ENCODE measurements at regions not wholly inside any gene's neighbourhood (a gene's known extent, or its start where the extent isn't known, plus 50 kb on each side); places are given as distances from the start of the nearest gene placed in this dataset.

GRCh38 chr6:50978380-50979170 lies 159.9 kb downstream of the TFAP2B start:
- no peaks in the 10 kb centered on the region for H3K9me3 ChIP-seq (replicated peaks)
- H3K27me3 ChIP-seq (ENCODE audit: low read depth), result no peaks in the 10 kb centered on the region
- H3K4me3 ChIP-seq, result no peak overlapping the region
- H3K36me3 ChIP-seq, result no peaks in the 10 kb centered on the region
- TF ChIP-seq CTCF (IDR thresholded peaks at IDR 0.05; ENCODE audit: borderline replicate concordance), result no peak
- intact Hi-C loops (cut with micrococcal nuclease), result no loop called here
- no peak overlapping the region for H3K27ac ChIP-seq (replicated peaks)
- DNase-seq, result no peak
- H3K4me1 ChIP-seq, result no peaks in the 10 kb centered on the region

- H3K27ac ChIP-seq (replicated peaks), result no peak overlapping the region
- H3K27me3 ChIP-seq (ENCODE audit: low read depth), result no peaks in the 10 kb centered on the region
- no peaks in the 10 kb centered on the region for H3K4me1 ChIP-seq
- H3K4me3 ChIP-seq, result no peak overlapping the region
- intact Hi-C loops (cut with micrococcal nuclease), result no loop called here
- H3K36me3 ChIP-seq, result no peaks in the 10 kb centered on the region
- no peak for TF ChIP-seq CTCF (IDR thresholded peaks at IDR 0.05; ENCODE audit: borderline replicate concordance)
- DNase-seq, result no peak
- H3K9me3 ChIP-seq (replicated peaks), result no peaks in the 10 kb centered on the region
Measured at GRCh38 chr6:50979171-50979525, 160.5 kb downstream of the TFAP2B start.

GRCh38 chr6:50984135-50984534 lies 165.5 kb downstream of the TFAP2B start:
- H3K4me1 ChIP-seq, result no peaks in the 10 kb centered on the region
- H3K27me3 ChIP-seq (ENCODE audit: low read depth), result no peaks in the 10 kb centered on the region
- no peak for TF ChIP-seq CTCF (IDR thresholded peaks at IDR 0.05; ENCODE audit: borderline replicate concordance)
- H3K9me3 ChIP-seq (replicated peaks), result peaks cover 3% of the 10 kb centered on the region
- H3K4me3 ChIP-seq, result no peak overlapping the region
- intact Hi-C loops (cut with micrococcal nuclease), result no loop called here
- no peak overlapping the region for H3K27ac ChIP-seq (replicated peaks)
- DNase-seq, result no peak
- no peaks in the 10 kb centered on the region for H3K36me3 ChIP-seq

GRCh38 chr6:50986319-50986718 lies 167.6 kb downstream of the TFAP2B start:
- Histone ChIP-seq H3K27ac (replicated peaks) (no peak overlapping the region), H3K36me3 (no peaks in the 10 kb centered on the region), H3K9me3 (replicated peaks) (peaks cover 3% of the 10 kb centered on the region), H3K27me3 (ENCODE audit: low read depth) (no peaks in the 10 kb centered on the region), H3K4me1 (no peaks in the 10 kb centered on the region), H3K4me3 (no peak overlapping the region)
- intact Hi-C loops (cut with micrococcal nuclease), result no loop called here
- no peak for DNase-seq
- no peak for TF ChIP-seq CTCF (IDR thresholded peaks at IDR 0.05; ENCODE audit: borderline replicate concordance)

GRCh38 chr6:50989123-50989522 lies 170.5 kb downstream of the TFAP2B start:
- H3K36me3 ChIP-seq, result no peaks in the 10 kb centered on the region
- peaks cover 3% of the 10 kb centered on the region for H3K9me3 ChIP-seq (replicated peaks)
- no peak for DNase-seq
- no peaks in the 10 kb centered on the region for H3K4me1 ChIP-seq
- TF ChIP-seq CTCF (IDR thresholded peaks at IDR 0.05; ENCODE audit: borderline replicate concordance), result no peak
- intact Hi-C loops (cut with micrococcal nuclease), result no loop called here
- H3K27ac ChIP-seq (replicated peaks), result no peak overlapping the region
- H3K27me3 ChIP-seq (ENCODE audit: low read depth), result no peaks in the 10 kb centered on the region
- H3K4me3 ChIP-seq, result no peak overlapping the region
